Activated CD4-positive, alpha-beta T cell treated with anti-CD3 and anti-CD28 coated beads for 36 hours (primary cell): ENCODE measurements at regions not wholly inside any gene's neighbourhood (a gene's known extent, or its start where the extent isn't known, plus 50 kb on each side); places are given as distances from the start of the nearest gene placed in this dataset.
"Not testable (repeated sequence)": the region's sequence is repeated elsewhere in the genome, so short reads cannot be mapped to it uniquely, and the experiment has no call there.

Source experiments
- ATAC-seq: fragments of 200-7000 bp; cut with Tn5 transposase; one replicate; pipeline ENCODE4 v1.10.0; 2021; ENCODE audit warnings: mild to moderate bottlenecking, moderate library complexity
- CTCF ChIA-PET: fragments of 350-600 bp; sonication (Branson Sonifier 250); formaldehyde crosslinking; loops from one replicate; lab custom pipeline; 2021; ENCODE audit warnings: antibody characterized with exemption; lab: Charles Lee
- POLR2A ChIA-PET: fragments of 350-600 bp; sonication (Branson Sonifier 250); formaldehyde crosslinking; loops from one replicate; lab custom pipeline; 2021; ENCODE audit warnings: antibody characterized with exemption, inconsistent platforms; lab: Charles Lee
- DNase-seq: peaks from one replicate; pipeline ENCODE4 v3.0.0-alpha.2; 2020
- H3K27ac Mint-ChIP-seq: one replicate; pipeline ENCODE4 v1.8.0; 2021; ENCODE audit warnings: mixed read lengths
- H3K27me3 Mint-ChIP-seq: one replicate; pipeline ENCODE4 v1.8.0; 2021; ENCODE audit warnings: mixed read lengths
- H3K36me3 Mint-ChIP-seq: one replicate; pipeline ENCODE4 v1.8.0; 2021; ENCODE audit warnings: low read depth, mixed read lengths
- H3K4me1 Mint-ChIP-seq: one replicate; pipeline ENCODE4 v1.8.0; 2021; ENCODE audit warnings: mixed read lengths
- H3K4me3 Mint-ChIP-seq: one replicate; pipeline ENCODE4 v1.8.0; 2021; ENCODE audit warnings: mild to moderate bottlenecking, moderate library complexity, mixed read lengths
- H3K9me3 Mint-ChIP-seq: one replicate; pipeline ENCODE4 v1.8.0; 2021; ENCODE audit warnings: low read depth, mixed read lengths
- intact Hi-C, 2 experiments: fragments of 100-400 bp; cut with DNase I in 1 of 2; cut with micrococcal nuclease in 1 of 2; formaldehyde crosslinking; loops; one replicate each; pipeline versions ENCODE4 v1.14.2 to v1.15.1; 2022 to 2024; cut with DNase I, micrococcal nuclease

DNA sequence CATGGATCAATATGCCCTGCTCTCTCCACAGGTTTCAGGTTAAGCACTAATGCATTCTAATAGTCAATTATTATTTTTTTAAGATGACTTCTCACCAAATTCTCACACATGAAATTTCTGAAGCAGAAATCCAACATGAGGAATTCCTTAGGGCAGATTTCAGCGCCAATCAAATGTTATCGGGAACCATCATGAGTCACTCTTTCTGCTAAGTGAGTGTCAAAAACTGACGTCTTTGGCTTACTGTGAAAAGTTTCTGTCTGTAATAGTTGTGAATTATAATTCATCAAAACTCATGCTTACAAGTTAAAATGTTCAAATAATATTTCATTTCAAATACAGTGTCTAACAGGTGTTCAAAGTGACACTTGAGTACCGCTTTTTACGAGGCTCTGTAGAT, 1038.6 kb downstream of the SOCS6 start:
- Mint-ChIP-seq H3K4me3 (no peak overlapping the region), H3K4me1 (no peaks in the 10 kb centered on the region), H3K36me3 (no peaks in the 10 kb centered on the region), H3K27ac (no peak overlapping the region), H3K27me3 (no peaks in the 10 kb centered on the region), H3K9me3 (no peaks in the 10 kb centered on the region)
- DNase-seq (no peak), ATAC-seq (no peak)
- CTCF ChIA-PET, result no interaction called here
- POLR2A ChIA-PET, result no interaction called here
- intact Hi-C loops, result no loop called here

GRCh38 chr18:71326826-71327225, 1038.0 kb downstream of the SOCS6 start:
- H3K27me3 Mint-ChIP-seq, result no peaks in the 10 kb centered on the region
- DNase-seq, result no peak
- ChIA-PET POLR2A (no interaction called here), CTCF (no interaction called here)
- no peaks in the 10 kb centered on the region for H3K4me1 Mint-ChIP-seq
- H3K27ac Mint-ChIP-seq, result no peak overlapping the region
- H3K9me3 Mint-ChIP-seq, result no peaks in the 10 kb centered on the region
- no peak for ATAC-seq
- no peak overlapping the region for H3K4me3 Mint-ChIP-seq
- intact Hi-C loops, result no loop called here
- H3K36me3 Mint-ChIP-seq, result no peaks in the 10 kb centered on the region

- Mint-ChIP-seq H3K27ac (no peak overlapping the region), H3K9me3 (no peaks in the 10 kb centered on the region), H3K27me3 (no peaks in the 10 kb centered on the region), H3K36me3 (no peaks in the 10 kb centered on the region), H3K4me1 (no peaks in the 10 kb centered on the region), H3K4me3 (no peak overlapping the region)
- DNase-seq (no peak), ATAC-seq (no peak)
- CTCF ChIA-PET, result no interaction called here
- intact Hi-C loops, result no loop called here
- POLR2A ChIA-PET, result no interaction called here
Measured at GRCh38 chr18:71324356-71324755, 1035.5 kb downstream of the SOCS6 start.

DNA sequence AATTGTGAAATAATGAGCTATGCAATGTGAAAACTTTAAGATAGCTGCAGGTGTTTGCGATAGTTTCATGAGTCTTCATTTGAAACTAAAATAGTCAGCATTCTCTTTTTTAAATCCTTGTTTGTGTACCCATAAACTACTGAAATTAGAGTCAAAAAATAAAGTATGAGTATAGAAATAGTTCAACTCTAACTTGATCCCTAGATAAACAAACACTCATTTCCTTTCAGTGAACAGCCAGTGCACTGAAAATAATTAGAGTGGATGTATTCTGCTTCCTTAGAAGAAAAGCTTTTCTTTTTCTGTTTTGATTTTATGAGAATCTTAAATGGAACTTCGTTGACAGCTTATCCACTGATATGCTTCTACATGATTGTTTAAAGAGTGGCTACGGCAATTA, 1033.4 kb downstream of the SOCS6 start:
- ChIA-PET CTCF (no interaction called here), POLR2A (no interaction called here)
- no peaks in the 10 kb centered on the region for H3K27me3 Mint-ChIP-seq
- no peak overlapping the region for H3K27ac Mint-ChIP-seq
- no peaks in the 10 kb centered on the region for H3K36me3 Mint-ChIP-seq
- no peak overlapping the region for H3K4me3 Mint-ChIP-seq
- intact Hi-C loops, result no loop called here
- DNase-seq (no peak), ATAC-seq (no peak)
- H3K4me1 Mint-ChIP-seq, result no peaks in the 10 kb centered on the region
- no peaks in the 10 kb centered on the region for H3K9me3 Mint-ChIP-seq

- H3K27me3 Mint-ChIP-seq, result no peaks in the 10 kb centered on the region
- no peaks in the 10 kb centered on the region for H3K36me3 Mint-ChIP-seq
- no peak overlapping the region for H3K27ac Mint-ChIP-seq
- H3K4me3 Mint-ChIP-seq, result no peak overlapping the region
- intact Hi-C loops, result no loop called here
- ChIA-PET POLR2A (no interaction called here), CTCF (no interaction called here)
- ATAC-seq (no peak), DNase-seq (no peak)
- H3K4me1 Mint-ChIP-seq, result no peaks in the 10 kb centered on the region
- no peaks in the 10 kb centered on the region for H3K9me3 Mint-ChIP-seq
Measured at GRCh38 chr18:71321319-71321718, 1032.5 kb downstream of the SOCS6 start.

GRCh38 chr18:71304856-71305255, 1016.0 kb downstream of the SOCS6 start:
- ATAC-seq (no peak), DNase-seq (no peak)
- H3K27me3 Mint-ChIP-seq, result no peaks in the 10 kb centered on the region
- H3K36me3 Mint-ChIP-seq, result no peaks in the 10 kb centered on the region
- H3K9me3 Mint-ChIP-seq, result no peaks in the 10 kb centered on the region
- H3K4me3 Mint-ChIP-seq, result no peak overlapping the region
- CTCF ChIA-PET, result no interaction called here
- intact Hi-C loops, result no loop called here
- no peak overlapping the region for H3K27ac Mint-ChIP-seq
- no peaks in the 10 kb centered on the region for H3K4me1 Mint-ChIP-seq
- POLR2A ChIA-PET, result no interaction called here

DNA sequence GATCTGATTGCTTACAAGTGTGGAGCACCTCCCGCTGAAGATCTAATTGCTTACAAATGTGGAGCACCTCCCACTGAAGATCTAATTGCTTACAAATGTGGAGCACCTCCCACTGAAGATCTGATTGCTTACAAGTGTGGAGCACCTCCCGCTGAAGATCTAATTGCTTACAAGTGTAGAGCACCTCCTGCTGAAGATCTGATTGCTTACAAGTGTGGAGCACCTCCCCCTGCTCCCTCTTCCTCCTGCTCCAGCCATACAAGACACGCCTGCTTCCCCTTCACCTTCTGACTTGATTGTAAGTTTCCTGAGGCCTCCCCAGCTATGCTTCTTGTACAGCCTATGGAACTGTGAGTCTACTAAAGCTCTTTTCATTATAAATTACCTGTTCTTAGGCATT, 1014.9 kb downstream of the SOCS6 start:
- ATAC-seq, intact Hi-C loops, H3K36me3 Mint-ChIP-seq, H3K27me3 Mint-ChIP-seq, H3K4me1 Mint-ChIP-seq, H3K9me3 Mint-ChIP-seq, DNase-seq, H3K4me3 Mint-ChIP-seq, POLR2A ChIA-PET, H3K27ac Mint-ChIP-seq: not testable (repeated sequence)
- CTCF ChIA-PET, result interaction anchor here (0.6 kb wide), 1 partner anchor 797 kb away, joined by 4 read pairs; no protein-coding TSS in a partner anchor

DNA sequence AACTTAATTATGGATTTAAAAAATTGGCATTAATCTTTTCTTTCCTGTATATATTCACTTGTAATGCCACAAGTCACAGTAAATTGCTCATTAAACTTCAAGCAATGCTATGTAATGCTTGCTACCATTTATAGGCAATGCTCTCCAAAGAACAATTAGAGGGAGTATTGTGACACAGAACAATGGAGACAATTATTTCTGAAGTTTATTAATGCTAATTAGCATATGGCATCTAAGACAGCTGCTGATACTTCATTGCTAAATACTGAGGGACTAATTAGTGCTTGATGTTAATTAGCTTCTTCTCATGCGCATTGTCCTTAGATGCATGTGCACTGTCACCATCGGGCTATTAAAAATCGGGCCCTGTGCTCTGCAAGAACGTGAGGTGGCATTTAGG, 1012.8 kb downstream of the SOCS6 start:
- Mint-ChIP-seq H3K4me1 (no peaks in the 10 kb centered on the region), H3K9me3 (no peaks in the 10 kb centered on the region), H3K4me3 (no peak overlapping the region), H3K36me3 (no peaks in the 10 kb centered on the region), H3K27me3 (no peaks in the 10 kb centered on the region), H3K27ac (no peak overlapping the region)
- CTCF ChIA-PET, result interaction anchor here (0.8 kb wide), 1 partner anchor 184 kb away, joined by 4 read pairs; no protein-coding TSS in a partner anchor
- intact Hi-C loops, result no loop called here
- DNase-seq (no peak), ATAC-seq (no peak)
- POLR2A ChIA-PET, result no interaction called here

DNA sequence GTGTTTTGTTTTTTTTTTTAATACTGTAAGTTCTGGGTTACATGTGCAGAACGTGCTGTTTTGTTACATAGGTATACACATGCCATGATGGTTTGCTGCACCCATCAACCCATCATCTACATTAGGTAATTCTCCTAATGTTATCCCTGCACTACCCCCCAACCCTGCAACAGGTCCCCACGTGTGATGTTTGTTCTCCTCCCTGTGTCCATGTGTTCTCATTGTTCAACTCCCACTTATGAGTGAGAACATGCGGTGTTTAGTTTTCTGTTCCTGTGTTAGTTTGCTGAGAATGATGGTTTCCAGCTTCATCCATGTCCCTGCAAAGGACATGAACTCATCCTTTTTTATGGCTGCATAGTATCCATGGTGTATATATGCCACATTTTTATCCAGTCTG, 1005.4 kb downstream of the SOCS6 start:
- H3K4me3 Mint-ChIP-seq, intact Hi-C loops, CTCF ChIA-PET, H3K27me3 Mint-ChIP-seq, DNase-seq, ATAC-seq, POLR2A ChIA-PET, H3K36me3 Mint-ChIP-seq, H3K9me3 Mint-ChIP-seq, H3K27ac Mint-ChIP-seq, H3K4me1 Mint-ChIP-seq: not testable (repeated sequence)

DNA sequence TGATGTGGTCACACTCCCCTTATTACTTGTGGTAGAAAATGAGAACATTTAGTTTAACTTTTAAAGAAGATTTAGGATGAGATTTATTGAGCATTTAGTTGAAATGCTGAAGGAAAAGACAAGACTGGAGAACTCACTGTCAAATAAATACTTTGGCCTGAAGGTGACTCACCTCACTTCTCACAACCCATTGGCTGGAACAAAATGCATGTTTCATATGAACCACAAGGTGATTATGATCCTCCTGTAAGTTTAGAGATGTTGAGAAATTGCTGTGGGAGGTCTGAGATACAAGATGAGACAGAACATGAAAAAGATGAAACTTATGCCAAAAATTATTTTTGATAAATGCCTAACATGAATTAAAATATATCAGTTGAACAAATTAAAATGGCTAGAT, 1004.5 kb downstream of the SOCS6 start:
- POLR2A ChIA-PET, result no interaction called here
- DNase-seq (no peak), ATAC-seq (peak; percentile 61)
- no peaks in the 10 kb centered on the region for H3K4me1 Mint-ChIP-seq
- H3K9me3 Mint-ChIP-seq, result no peaks in the 10 kb centered on the region
- no peak overlapping the region for H3K27ac Mint-ChIP-seq
- no peaks in the 10 kb centered on the region for H3K36me3 Mint-ChIP-seq
- H3K4me3 Mint-ChIP-seq, result no peak overlapping the region
- no peaks in the 10 kb centered on the region for H3K27me3 Mint-ChIP-seq
- CTCF ChIA-PET, result no interaction called here
- intact Hi-C loops, result no loop called here

DNA sequence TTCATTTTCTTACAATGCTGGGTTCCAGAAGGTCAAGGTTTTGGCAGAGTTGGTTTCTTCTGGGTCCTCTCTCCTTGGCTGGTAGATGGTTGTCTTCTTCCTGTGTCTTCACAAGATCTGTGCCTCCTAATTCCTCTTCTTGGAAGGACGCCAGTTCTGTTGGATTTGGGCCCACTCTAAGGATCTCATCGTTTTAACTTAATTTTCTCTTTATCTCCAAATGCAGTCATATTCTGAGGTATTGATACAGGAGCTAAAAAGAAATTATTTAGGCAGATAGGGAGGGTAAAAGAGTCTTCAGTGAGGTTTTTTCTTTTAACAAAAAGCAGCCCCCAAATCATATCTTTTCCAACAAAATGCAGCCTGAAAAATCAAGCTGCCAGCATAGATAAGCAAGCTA, 998.4 kb downstream of the SOCS6 start:
- ChIA-PET POLR2A (no interaction called here), CTCF (interaction anchor here (0.6 kb wide), 1 partner anchor 832 kb away, joined by 3 read pairs; no protein-coding TSS in a partner anchor)
- no peaks in the 10 kb centered on the region for H3K9me3 Mint-ChIP-seq
- no peaks in the 10 kb centered on the region for H3K36me3 Mint-ChIP-seq
- intact Hi-C loops, result no loop called here
- H3K27ac Mint-ChIP-seq, result no peak overlapping the region
- DNase-seq, result no peak
- ATAC-seq, result no peak
- H3K27me3 Mint-ChIP-seq, result no peaks in the 10 kb centered on the region
- H3K4me1 Mint-ChIP-seq, result no peaks in the 10 kb centered on the region
- H3K4me3 Mint-ChIP-seq, result no peak overlapping the region

- H3K27me3 Mint-ChIP-seq, result no peaks in the 10 kb centered on the region
- H3K36me3 Mint-ChIP-seq, result no peaks in the 10 kb centered on the region
- DNase-seq (no peak), ATAC-seq (no peak)
- CTCF ChIA-PET, result no interaction called here
- POLR2A ChIA-PET, result no interaction called here
- H3K4me1 Mint-ChIP-seq, result no peaks in the 10 kb centered on the region
- no peak overlapping the region for H3K4me3 Mint-ChIP-seq
- no peaks in the 10 kb centered on the region for H3K9me3 Mint-ChIP-seq
- intact Hi-C loops, result no loop called here
- no peak overlapping the region for H3K27ac Mint-ChIP-seq
Measured at GRCh38 chr18:71252351-71252865, 963.6 kb downstream of the SOCS6 start.

DNA sequence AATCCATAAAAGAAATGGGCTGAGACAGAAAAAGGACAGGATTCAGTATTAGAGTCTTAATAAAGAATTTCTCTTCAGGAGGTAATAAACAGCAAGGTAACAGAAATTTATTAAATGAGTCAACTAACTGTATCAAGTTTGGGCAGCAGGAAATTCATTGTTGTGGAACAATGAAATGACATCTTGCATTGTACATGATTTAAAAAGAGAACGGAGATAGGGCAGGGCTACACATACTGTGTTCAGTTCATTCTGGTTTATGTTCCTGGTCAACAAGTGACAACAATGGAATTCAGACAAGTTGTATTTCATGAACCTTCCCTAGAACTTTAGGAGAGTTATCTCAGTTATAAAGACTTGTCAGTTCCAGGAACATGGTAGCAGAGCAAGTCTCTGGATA, 961.3 kb downstream of the SOCS6 start:
- Mint-ChIP-seq H3K4me3 (no peak overlapping the region), H3K9me3 (no peaks in the 10 kb centered on the region), H3K4me1 (no peaks in the 10 kb centered on the region), H3K27ac (no peak overlapping the region), H3K36me3 (no peaks in the 10 kb centered on the region), H3K27me3 (no peaks in the 10 kb centered on the region)
- CTCF ChIA-PET, result no interaction called here
- POLR2A ChIA-PET, result no interaction called here
- DNase-seq (no peak), ATAC-seq (no peak)
- intact Hi-C loops, result no loop called here
